Upper lobe of left lung (tissue), 6 donors: ENCODE measurements at regions not wholly inside any gene's neighbourhood (a gene's known extent, or its start where the extent isn't known, plus 50 kb on each side); places are given as distances from the start of the nearest gene placed in this dataset.

Experiments used
- ATAC-seq, 2 donors: fragments of 200-7000 bp; cut with Tn5 transposase; one replicate each; pipeline ENCODE4 v1.9.1; 2022; ENCODE audit warnings: mild to moderate bottlenecking in 2 of 2, moderate library complexity in 2 of 2; ENCODE audit not compliant: low FRiP score in 2 of 2
- DNase-seq, 2 donors: peaks; one replicate each; pipeline ENCODE4 v3.0.0-alpha.2; 2019 to 2020
- H3K27ac ChIP-seq, 4 donors: fragments of 200-600 bp; sonication (generic); one replicate each; pipeline ENCODE4 v1.5.1; 2016 to 2019
- H3K27me3 ChIP-seq, 4 donors: fragments of 200-600 bp; sonication (generic); one replicate each; pipeline ENCODE4 v1.5.1; 2017 to 2019
- H3K36me3 ChIP-seq, 4 donors: fragments of 200-600 bp; sonication (generic); one replicate each; pipeline ENCODE4 v1.5.1; 2016 to 2019
- H3K4me1 ChIP-seq, 4 donors: fragments of 200-600 bp; sonication (generic); one replicate each; pipeline ENCODE4 v1.5.1; 2018 to 2019
- H3K4me3 ChIP-seq, 4 donors: fragments of 200-600 bp; sonication (generic); one replicate each; pipeline ENCODE4 v1.5.1; 2017 to 2019; ENCODE audit warnings: mild to moderate bottlenecking in 2 of 4, moderate library complexity in 1 of 4
- H3K9me3 ChIP-seq, 4 donors: fragments of 200-600 bp; sonication (generic); one replicate each; pipeline ENCODE4 v1.5.1; 2018 to 2019
- EP300 ChIP-seq, 4 donors: sonication (generic); formaldehyde crosslinking; IDR thresholded peaks; one replicate each; pipeline ENCODE4 v1.5.1; 2017; ENCODE audit warnings: antibody characterized with exemption in 4 of 4, control low read depth in 2 of 4
- POLR2A ChIP-seq, 4 donors: fragments of 450-650 bp; IDR thresholded peaks; one replicate each; pipeline ENCODE4 v1.5.1; 2016 to 2017; ENCODE audit warnings: antibody characterized with exemption in 4 of 4, mild to moderate bottlenecking in 2 of 4
- POLR2AphosphoS5 ChIP-seq, 2 donors: sonication (generic); formaldehyde crosslinking; IDR thresholded peaks; one replicate each; pipeline ENCODE4 v1.5.1; 2017; ENCODE audit warnings: antibody characterized with exemption in 2 of 2
- WGBS, 2 donors: methylation state at CpG; one replicate each; pipeline ENCODE4 v1.1.5; 2017 to 2018; 5-methylcytosine and 5-hydroxymethylcytosine counted together
- TF ChIP-seq, protein P1 (sequence below), 6 experiments: fragments of 450-650 bp in 4 of 6; fragments of 200-600 bp in 2 of 6; sonication (generic) in 2 of 6; IDR thresholded peaks; one replicate each; pipeline ENCODE4 v1.5.1; 2016 to 2019; ENCODE audit warnings: antibody characterized with exemption in 6 of 6
- donor health status: DM: no; HTN: no; CAD: no; lungs with moderate emphysema.
- donor health status: DM: no; HTN: yes; CAD: no; lungs with severe emphysema.

DNA sequence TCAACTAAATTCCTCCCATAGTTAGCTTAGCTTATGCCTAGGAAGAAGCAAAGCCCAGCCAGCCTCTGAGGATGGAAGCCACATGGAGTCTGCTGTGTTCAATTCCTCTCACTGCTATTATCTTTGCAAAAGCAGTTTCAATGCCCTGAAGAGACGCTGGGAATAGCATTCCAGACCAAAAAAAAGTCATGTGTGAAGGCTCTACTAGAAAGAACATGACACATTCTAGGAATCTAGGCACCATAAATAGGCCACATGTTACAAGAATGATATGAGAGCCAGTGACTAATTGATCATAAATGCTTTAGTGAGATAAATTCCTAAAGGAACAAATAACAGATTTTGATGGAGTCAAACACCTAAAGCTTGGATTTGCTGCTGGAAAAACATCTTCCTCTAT is 800.8 kb downstream of the TUSC7 start:
- Histone ChIP-seq H3K27ac (no peak overlapping the region), H3K27me3 (no peaks in the 10 kb centered on the region), H3K9me3 (no peaks in the 10 kb centered on the region), H3K36me3 (no peaks in the 10 kb centered on the region), H3K4me3 (no peak overlapping the region), H3K4me1 (no peaks in the 10 kb centered on the region)
- no peak for TF ChIP-seq POLR2A (IDR thresholded peaks at IDR 0.05)
- no peak for TF ChIP-seq EP300 (IDR thresholded peaks at IDR 0.05)
- TF ChIP-seq, protein P1, sequence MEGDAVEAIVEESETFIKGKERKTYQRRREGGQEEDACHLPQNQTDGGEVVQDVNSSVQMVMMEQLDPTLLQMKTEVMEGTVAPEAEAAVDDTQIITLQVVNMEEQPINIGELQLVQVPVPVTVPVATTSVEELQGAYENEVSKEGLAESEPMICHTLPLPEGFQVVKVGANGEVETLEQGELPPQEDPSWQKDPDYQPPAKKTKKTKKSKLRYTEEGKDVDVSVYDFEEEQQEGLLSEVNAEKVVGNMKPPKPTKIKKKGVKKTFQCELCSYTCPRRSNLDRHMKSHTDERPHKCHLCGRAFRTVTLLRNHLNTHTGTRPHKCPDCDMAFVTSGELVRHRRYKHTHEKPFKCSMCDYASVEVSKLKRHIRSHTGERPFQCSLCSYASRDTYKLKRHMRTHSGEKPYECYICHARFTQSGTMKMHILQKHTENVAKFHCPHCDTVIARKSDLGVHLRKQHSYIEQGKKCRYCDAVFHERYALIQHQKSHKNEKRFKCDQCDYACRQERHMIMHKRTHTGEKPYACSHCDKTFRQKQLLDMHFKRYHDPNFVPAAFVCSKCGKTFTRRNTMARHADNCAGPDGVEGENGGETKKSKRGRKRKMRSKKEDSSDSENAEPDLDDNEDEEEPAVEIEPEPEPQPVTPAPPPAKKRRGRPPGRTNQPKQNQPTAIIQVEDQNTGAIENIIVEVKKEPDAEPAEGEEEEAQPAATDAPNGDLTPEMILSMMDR (IDR thresholded peaks at IDR 0.05) = no peak
- DNase-seq = no peak
- 44 to 71% methylated on average over 1 of the region's 1 CpG for whole genome bisulfite sequencing, 2 donors
- no peak for ATAC-seq

DNA sequence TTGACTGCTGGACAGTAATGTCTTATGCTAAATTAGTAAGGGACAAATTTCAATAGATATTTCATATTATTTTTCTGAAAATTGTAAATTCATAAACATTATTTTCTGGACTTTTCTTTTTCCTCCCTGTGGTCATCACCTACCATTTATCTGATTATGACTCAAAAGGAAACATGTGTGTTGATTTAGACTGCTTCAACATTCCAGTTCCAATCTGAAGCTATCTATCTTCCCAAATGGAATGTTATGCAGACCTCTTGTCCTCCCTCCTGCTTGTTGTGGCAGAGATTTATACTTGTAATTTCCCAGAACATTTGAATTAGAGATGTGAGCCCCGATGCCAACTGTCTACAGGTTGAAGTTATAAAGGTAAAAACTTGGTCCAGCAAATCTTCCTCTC is 803.4 kb downstream of the TUSC7 start:
- H3K36me3 ChIP-seq = no peaks in the 10 kb centered on the region
- H3K4me1 ChIP-seq = no peaks in the 10 kb centered on the region
- no peaks in the 10 kb centered on the region for H3K27me3 ChIP-seq
- H3K4me3 ChIP-seq = no peak overlapping the region
- DNase-seq (no peak), ATAC-seq (no peak)
- H3K9me3 ChIP-seq = no peaks in the 10 kb centered on the region
- no peak overlapping the region for H3K27ac ChIP-seq
- no peak for TF ChIP-seq POLR2A (IDR thresholded peaks at IDR 0.05)
- TF ChIP-seq POLR2AphosphoS5 (IDR thresholded peaks at IDR 0.05) = no peak
- no peak for TF ChIP-seq EP300 (IDR thresholded peaks at IDR 0.05)
- TF ChIP-seq, protein P1 (IDR thresholded peaks at IDR 0.05) = no peak
- WGBS, 2 donors = 68 to 71% methylated on average over 1 of the region's 1 CpG

DNA sequence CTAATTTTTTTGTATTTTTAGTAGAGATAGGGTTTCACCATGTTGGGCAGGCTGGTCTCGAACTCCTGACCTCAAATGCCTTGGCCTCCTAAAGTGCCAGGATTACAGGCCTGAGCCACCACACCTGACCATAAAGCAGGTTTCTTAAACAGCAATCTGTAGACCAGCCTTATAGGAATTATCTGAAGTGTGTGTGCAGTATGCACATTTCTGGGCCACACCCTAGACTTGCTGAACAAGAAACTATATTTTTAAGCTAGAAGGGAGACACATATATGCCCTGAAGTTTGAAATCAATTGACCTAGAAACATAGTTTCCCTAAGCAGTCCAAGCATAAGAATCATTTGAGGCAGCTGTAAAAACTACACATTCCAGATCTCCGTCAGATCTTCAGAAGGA is 805.7 kb downstream of the TUSC7 start:
- no peaks in the 10 kb centered on the region for H3K4me1 ChIP-seq
- ATAC-seq = no peak
- H3K27me3 ChIP-seq = no peaks in the 10 kb centered on the region
- no peaks in the 10 kb centered on the region for H3K36me3 ChIP-seq
- WGBS, 2 donors = 78 to 90% methylated on average over 2 of the region's 2 CpGs
- no peaks in the 10 kb centered on the region for H3K9me3 ChIP-seq
- no peak for DNase-seq
- no peak overlapping the region for H3K4me3 ChIP-seq
- H3K27ac ChIP-seq = no peak overlapping the region
- TF ChIP-seq POLR2AphosphoS5 (IDR thresholded peaks at IDR 0.05) = no peak
- TF ChIP-seq POLR2A (IDR thresholded peaks at IDR 0.05) = no peak
- TF ChIP-seq EP300 (IDR thresholded peaks at IDR 0.05) = no peak
- TF ChIP-seq, protein P1 (IDR thresholded peaks at IDR 0.05) = no peak

DNA sequence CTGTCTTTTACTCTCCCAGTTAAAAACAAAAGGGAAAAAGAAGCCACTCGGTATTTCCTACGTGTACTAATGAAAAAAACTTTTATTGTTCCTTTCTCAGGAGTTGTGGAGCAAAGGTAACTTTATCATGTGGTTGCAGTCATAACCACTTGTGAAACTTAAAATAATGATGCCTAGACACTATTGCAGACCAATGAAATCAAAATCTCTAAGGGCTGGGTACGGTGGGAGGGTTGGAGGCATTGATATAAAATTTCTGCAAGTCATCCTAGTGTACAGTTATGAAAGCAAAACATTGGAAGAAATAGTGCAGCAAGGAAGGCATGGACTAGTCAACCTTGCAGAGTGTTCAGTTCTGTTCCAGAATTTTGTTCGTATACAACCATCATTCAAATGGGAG is 808.8 kb downstream of the TUSC7 start:
- Histone ChIP-seq H3K27me3 (no peaks in the 10 kb centered on the region), H3K27ac (no peak overlapping the region), H3K36me3 (no peaks in the 10 kb centered on the region), H3K4me3 (no peak overlapping the region), H3K4me1 (no peaks in the 10 kb centered on the region), H3K9me3 (no peaks in the 10 kb centered on the region)
- DNase-seq = no peak
- peak in 1 of 2 donors; percentile 28 for ATAC-seq
- TF ChIP-seq EP300 (IDR thresholded peaks at IDR 0.05) (no peak), POLR2AphosphoS5 (IDR thresholded peaks at IDR 0.05) (no peak), POLR2A (IDR thresholded peaks at IDR 0.05) (no peak)
- TF ChIP-seq, protein P1 (IDR thresholded peaks at IDR 0.05) = no peak
- WGBS, 2 donors = 53 to 67% methylated on average over 4 of the region's 4 CpGs

DNA sequence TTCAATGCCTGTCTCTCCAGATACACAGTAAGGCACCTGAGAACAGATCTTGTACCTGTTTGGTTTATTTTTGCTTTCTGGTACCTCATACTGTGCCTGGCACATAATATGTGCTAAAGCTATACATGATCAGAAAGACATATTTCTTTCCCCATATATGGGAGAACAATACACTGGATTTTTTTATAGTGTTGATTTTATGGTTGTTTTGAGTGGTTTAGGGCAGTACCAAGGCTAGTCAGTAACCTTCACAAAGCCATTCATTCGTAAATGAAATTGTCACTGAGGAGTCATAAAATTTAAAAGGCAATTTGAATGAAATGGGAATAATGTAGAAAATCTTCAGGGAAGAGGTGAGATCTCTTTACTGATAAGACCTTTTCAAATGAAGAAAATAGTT is 810.2 kb downstream of the TUSC7 start:
- no peaks in the 10 kb centered on the region for H3K9me3 ChIP-seq
- no peak for DNase-seq
- H3K4me1 ChIP-seq = no peaks in the 10 kb centered on the region
- H3K27ac ChIP-seq = no peak overlapping the region
- H3K27me3 ChIP-seq = no peaks in the 10 kb centered on the region
- no peaks in the 10 kb centered on the region for H3K36me3 ChIP-seq
- no peak for ATAC-seq
- no peak overlapping the region for H3K4me3 ChIP-seq
- WGBS, 2 donors = 67 to 97% methylated on average over 1 of the region's 1 CpG
- TF ChIP-seq POLR2AphosphoS5 (IDR thresholded peaks at IDR 0.05) = no peak
- TF ChIP-seq EP300 (IDR thresholded peaks at IDR 0.05) = no peak
- TF ChIP-seq, protein P1 (IDR thresholded peaks at IDR 0.05) = no peak
- TF ChIP-seq POLR2A (IDR thresholded peaks at IDR 0.05) = no peak
